B cell (primary cell): ENCODE measurements at regions not wholly inside any gene's neighbourhood (a gene's known extent, or its start where the extent isn't known, plus 50 kb on each side); places are given as distances from the start of the nearest gene placed in this dataset.

Experiments
- ATAC-seq: fragments of 200-7000 bp; cut with Tn5 transposase; one replicate; pipeline ENCODE4 v1.10.0; 2021; ENCODE audit warnings: low read depth, mild to moderate bottlenecking, moderate number of reproducible peaks, moderate library complexity
- CTCF ChIA-PET: fragments of 350-600 bp; sonication (Branson Sonifier 250); formaldehyde crosslinking; loops from one replicate; lab custom pipeline; 2021; ENCODE audit warnings: antibody characterized with exemption, inconsistent platforms; lab: Charles Lee
- POLR2A ChIA-PET: fragments of 350-600 bp; sonication (Branson Sonifier 250); formaldehyde crosslinking; loops from one replicate; lab custom pipeline; 2021; ENCODE audit warnings: antibody characterized with exemption; lab: Charles Lee
- DNase-seq: peaks from one replicate; pipeline ENCODE4 v3.0.0; 2013
- H2AFZ ChIP-seq: 2 replicates; pipeline ENCODE4 v1.6.1; 2012; ENCODE audit warnings: mild to moderate bottlenecking, low read depth, low read length; ENCODE audit not compliant: insufficient read depth, poor library complexity, severe bottlenecking
- H3K27ac ChIP-seq, 2 donors: 1 replicate in 1 of 2; 2 replicates in 1 of 2; pipeline ENCODE4 v1.5.1; 2012 to 2013; ENCODE audit warnings: low read length in 2 of 2, mild to moderate bottlenecking in 2 of 2, moderate library complexity in 1 of 2
- H3K27me3 ChIP-seq, 4 experiments: fragments of 200-600 bp in 1 of 4; sonication (generic) in 1 of 4; replicated peaks in 1 of 4; 1 replicate in 2 of 4; 2 replicates in 2 of 4; pipeline versions ENCODE4 v1.6.1 to v1.7.0; 2013 to 2016; ENCODE audit warnings: low read length in 3 of 4, mild to moderate bottlenecking in 2 of 4, mixed read lengths in 1 of 4, moderate library complexity in 1 of 4; ENCODE audit not compliant: insufficient read depth in 4 of 4, control insufficient read depth in 3 of 4; ENCODE audit errors: control extremely low read depth in 1 of 4
- H3K36me3 ChIP-seq, 2 experiments: replicated peaks in 1 of 2; 1 replicate in 1 of 2; 2 replicates in 1 of 2; pipeline versions ENCODE4 v1.6.1 to v1.7.1; 2013; ENCODE audit warnings: low read length in 1 of 2; ENCODE audit not compliant: insufficient read depth in 2 of 2, control insufficient read depth in 1 of 2; ENCODE audit errors: control extremely low read depth in 1 of 2, extremely low read depth in 1 of 2
- H3K4me1 ChIP-seq, 2 donors: fragments of 200-600 bp in 1 of 2; sonication (generic) in 1 of 2; 1 replicate in 1 of 2; 2 replicates in 1 of 2; pipeline versions ENCODE4 v1.5.1 to v1.6.1; 2013 to 2017; ENCODE audit warnings: low read length in 2 of 2; ENCODE audit not compliant: control insufficient read depth in 2 of 2, insufficient read depth in 2 of 2
- H3K4me2 ChIP-seq: replicated peaks from 2 replicates; pipeline ENCODE3; 2012; ENCODE audit warnings: mild to moderate bottlenecking, low read depth, low read length; ENCODE audit not compliant: poor library complexity, severe bottlenecking
- H3K4me3 ChIP-seq, 5 experiments: fragments of 200-600 bp in 1 of 5; sonication (generic) in 1 of 5; 1 replicate in 3 of 5; 2 replicates in 2 of 5; pipeline versions ENCODE4 v1.5.1 to v1.7.0; 2011 to 2016; ENCODE audit warnings: low read length in 4 of 5, mild to moderate bottlenecking in 4 of 5, low read depth in 2 of 5, control low read depth in 1 of 5, moderate library complexity in 1 of 5; ENCODE audit not compliant: insufficient read depth in 1 of 5; ENCODE audit errors: control extremely low read depth in 1 of 5, extremely low read depth in 1 of 5
- H3K79me2 ChIP-seq: fragments of 200-600 bp; sonication (generic); one replicate; pipeline ENCODE4 v1.6.0; 2016; ENCODE audit warnings: low read length; ENCODE audit not compliant: control insufficient read depth, insufficient read depth
- H3K9ac ChIP-seq: fragments of 200-600 bp; sonication (generic); 2 replicates; pipeline ENCODE4 v1.6.1; 2017; ENCODE audit warnings: mild to moderate bottlenecking, low read length, moderate library complexity
- H3K9me3 ChIP-seq, 3 donors: one replicate each; pipeline versions ENCODE4 v1.6.1 to v1.7.1; 2013; ENCODE audit warnings: low read length in 2 of 3; ENCODE audit not compliant: control insufficient read depth in 2 of 3, insufficient read depth in 1 of 3; ENCODE audit errors: control extremely low read depth in 1 of 3
- H4K20me1 ChIP-seq: 2 replicates; pipeline ENCODE4 v1.6.0; 2012; ENCODE audit warnings: mild to moderate bottlenecking, low read length; ENCODE audit not compliant: insufficient read depth, control insufficient read depth, poor library complexity, severe bottlenecking
- H3K27ac Mint-ChIP-seq: one replicate; pipeline ENCODE4 v1.8.0; 2021; ENCODE audit warnings: mixed read lengths
- H3K27me3 Mint-ChIP-seq: one replicate; pipeline ENCODE4 v1.8.0; 2021; ENCODE audit warnings: mixed read lengths
- H3K4me1 Mint-ChIP-seq: one replicate; pipeline ENCODE4 v1.8.0; 2021; ENCODE audit warnings: mixed read lengths
- H3K4me3 Mint-ChIP-seq: one replicate; pipeline ENCODE4 v1.8.0; 2021; ENCODE audit warnings: mixed read lengths
- H3K9me3 Mint-ChIP-seq: one replicate; pipeline ENCODE4 v1.8.0; 2022; ENCODE audit warnings: mixed read lengths; ENCODE audit not compliant: insufficient read depth
- CTCF ChIP-seq: fragments of 200-600 bp; IDR thresholded peaks from one replicate; pipeline ENCODE4 v1.8.0; 2022; ENCODE audit warnings: antibody characterized with exemption, mild to moderate bottlenecking
- EZH2 ChIP-seq: IDR thresholded peaks from 2 replicates; pipeline ENCODE4 v1.6.1; 2012; ENCODE audit warnings: borderline replicate concordance, low read depth, mild to moderate bottlenecking, moderate library complexity, low read length; ENCODE audit not compliant: insufficient read depth, poor library complexity, severe bottlenecking
- WGBS: methylation state at CpG from one replicate; pipeline ENCODE4 v1.1.5; 2013; ENCODE audit warnings: missing lambda C conversion rate; ENCODE audit not compliant: insufficient coverage; 5-methylcytosine and 5-hydroxymethylcytosine counted together
- intact Hi-C: fragments of 100-400 bp; cut with micrococcal nuclease; formaldehyde crosslinking; loops from one replicate; pipeline ENCODE4 v1.10.0; 2022

- no peak overlapping the region for H2AFZ ChIP-seq
- CTCF ChIA-PET: no interaction called here
- ATAC-seq: no peak
Measured at GRCh38 chr3:109922856-109923255, 585.5 kb upstream of the DPPA4 start.

GRCh38 chr3:109923431-109923830 lies 586.1 kb upstream of the DPPA4 start:
- H3K4me1 ChIP-seq: no peaks in the 10 kb centered on the region
- Mint-ChIP-seq H3K27ac (no peak overlapping the region), H3K9me3 (peaks cover 3% of the 10 kb centered on the region), H3K4me1 (no peaks in the 10 kb centered on the region), H3K27me3 (no peaks in the 10 kb centered on the region), H3K4me3 (no peak overlapping the region)
- TF ChIP-seq CTCF (no peak), EZH2 (no peak)
- no peak for ATAC-seq
- no peak overlapping the region for H3K4me2 ChIP-seq
- ChIA-PET CTCF (no interaction called here), POLR2A (no interaction called here)
- no peaks in the 10 kb centered on the region for H3K79me2 ChIP-seq
- WGBS: 100% methylated on average over 2 of the region's 3 CpGs
- no peaks in the 10 kb centered on the region for H3K36me3 ChIP-seq
- no peaks in the 10 kb centered on the region for H3K27me3 ChIP-seq
- peaks cover 0 to 3% (median 0%) of the 10 kb centered on the region in 3 donors for H3K9me3 ChIP-seq
- no peak for DNase-seq
- H3K4me3 ChIP-seq: no peak overlapping the region
- no peak overlapping the region for H2AFZ ChIP-seq
- H3K27ac ChIP-seq: no peak overlapping the region
- no peaks in the 10 kb centered on the region for H4K20me1 ChIP-seq
- H3K9ac ChIP-seq: no peak overlapping the region
- intact Hi-C loops: no loop called here

More at GRCh38 chr3:109922856-109923255, 585.5 kb upstream of the DPPA4 start:
- DNase-seq: no peak
- Mint-ChIP-seq H3K4me3 (no peak overlapping the region), H3K27ac (no peak overlapping the region), H3K9me3 (peaks cover 3% of the 10 kb centered on the region), H3K4me1 (no peaks in the 10 kb centered on the region), H3K27me3 (no peaks in the 10 kb centered on the region)
- Histone ChIP-seq H3K9me3 (peaks cover 0 to 3% (median 0%) of the 10 kb centered on the region in 3 donors), H3K27ac (no peak overlapping the region), H3K9ac (no peak overlapping the region), H3K4me2 (no peak overlapping the region), H4K20me1 (no peaks in the 10 kb centered on the region), H3K4me3 (no peak overlapping the region), H3K4me1 (no peaks in the 10 kb centered on the region), H3K79me2 (no peaks in the 10 kb centered on the region), H3K27me3 (no peaks in the 10 kb centered on the region), H3K36me3 (no peaks in the 10 kb centered on the region)
- POLR2A ChIA-PET: no interaction called here
- TF ChIP-seq EZH2 (no peak), CTCF (no peak)
- no CpG with 5 or more reads among the region's 2 CpGs for WGBS
- intact Hi-C loops: no loop called here
